ENCODE measurements at regions not wholly inside any gene's neighbourhood (a gene's known extent, or its start where the extent isn't known, plus 50 kb on each side); places are given as distances from the start of the nearest gene placed in this dataset.
"Not testable (repeated sequence)": the region's sequence is repeated elsewhere in the genome, so short reads cannot be mapped to it uniquely, and the experiment has no call there.

GRCh38 chr2:125701070-125701469 lies 954.9 kb upstream of the GYPC start:
- DNase-seq (ENCODE audit: low read depth, low spot score) = no peak

GRCh38 chr2:125707611-125708010 lies 948.3 kb upstream of the GYPC start:
- no peak for DNase-seq (ENCODE audit: low read depth, low spot score)

GRCh38 chr2:125710561-125710960 lies 945.4 kb upstream of the GYPC start:
- DNase-seq (ENCODE audit: low read depth, low spot score) = no peak

GRCh38 chr2:125711075-125711474 lies 944.9 kb upstream of the GYPC start:
- DNase-seq (ENCODE audit: low read depth, low spot score) = no peak

- DNase-seq (ENCODE audit: low read depth, low spot score) = no peak
Observed at GRCh38 chr2:125713533-125713932, 942.4 kb upstream of the GYPC start.

GRCh38 chr2:125721072-125721721 lies 934.8 kb upstream of the GYPC start:
- no peak for DNase-seq (ENCODE audit: low read depth, low spot score)

GRCh38 chr2:125730921-125731320 lies 925.0 kb upstream of the GYPC start:
- DNase-seq (ENCODE audit: low read depth, low spot score) = no peak

- DNase-seq (ENCODE audit: low read depth, low spot score) = no peak
Observed at GRCh38 chr2:125736306-125736705, 919.7 kb upstream of the GYPC start.

GRCh38 chr2:125745514-125745913 lies 910.4 kb upstream of the GYPC start:
- no peak for DNase-seq (ENCODE audit: low read depth, low spot score)

- no peak for DNase-seq (ENCODE audit: low read depth, low spot score)
Observed at GRCh38 chr2:125746321-125747164, 909.4 kb upstream of the GYPC start.

- no peak for DNase-seq (ENCODE audit: low read depth, low spot score)
Observed at GRCh38 chr2:125747165-125747425, 908.9 kb upstream of the GYPC start.

- no peak for DNase-seq (ENCODE audit: low read depth, low spot score)
Observed at GRCh38 chr2:125756431-125756830, 899.5 kb upstream of the GYPC start.

- no peak for DNase-seq (ENCODE audit: low read depth, low spot score)
Observed at GRCh38 chr2:125796784-125797183, 859.2 kb upstream of the GYPC start.

- no peak for DNase-seq (ENCODE audit: low read depth, low spot score)
Observed at GRCh38 chr2:125797192-125797591, 858.8 kb upstream of the GYPC start.

GRCh38 chr2:125822746-125823145 lies 833.2 kb upstream of the GYPC start:
- DNase-seq (ENCODE audit: low read depth, low spot score) = no peak

GRCh38 chr2:125825781-125826180 lies 830.2 kb upstream of the GYPC start:
- DNase-seq (ENCODE audit: low read depth, low spot score) = not testable (repeated sequence)

- no peak for DNase-seq (ENCODE audit: low read depth, low spot score)
Observed at GRCh38 chr2:125837128-125837527, 818.8 kb upstream of the GYPC start.

GRCh38 chr2:125837611-125838010 lies 818.3 kb upstream of the GYPC start:
- no peak for DNase-seq (ENCODE audit: low read depth, low spot score)

- DNase-seq (ENCODE audit: low read depth, low spot score) = no peak
Observed at GRCh38 chr2:125839945-125840344, 816.0 kb upstream of the GYPC start.

- no peak for DNase-seq (ENCODE audit: low read depth, low spot score)
Observed at GRCh38 chr2:125842041-125842440, 813.9 kb upstream of the GYPC start.

- no peak for DNase-seq (ENCODE audit: low read depth, low spot score)
Observed at GRCh38 chr2:125850541-125850940, 805.4 kb upstream of the GYPC start.

GRCh38 chr2:125852364-125852763 lies 803.6 kb upstream of the GYPC start:
- no peak for DNase-seq (ENCODE audit: low read depth, low spot score)

GRCh38 chr2:125853626-125854025 lies 802.3 kb upstream of the GYPC start:
- no peak for DNase-seq (ENCODE audit: low read depth, low spot score)
